RWPE2 (cell line): ENCODE measurements at regions not wholly inside any gene's neighbourhood (a gene's known extent, or its start where the extent isn't known, plus 50 kb on each side); places are given as distances from the start of the nearest gene placed in this dataset.

Source experiments
- ATAC-seq: fragments of 200-7000 bp; cut with Tn5 transposase; 3 replicates; pipeline ENCODE4 v1.9.1; 2021; ENCODE audit warnings: low read depth
- DNase-seq: peaks from one replicate; pipeline ENCODE4 v3.0.0-alpha.2; 2020; ENCODE audit warnings: low spot score
- H3K27ac ChIP-seq: fragments of 450-650 bp; 2 replicates; pipeline ENCODE4 v1.5.1; 2017; ENCODE audit warnings: mild to moderate bottlenecking; ENCODE audit not compliant: poor library complexity, severe bottlenecking
- H3K27me3 ChIP-seq: fragments of 250-450 bp; sonication (Bioruptor Pico); 2 replicates; pipeline ENCODE4 v1.5.1; 2021; ENCODE audit warnings: mild to moderate bottlenecking, moderate library complexity; ENCODE audit not compliant: insufficient read depth, poor library complexity, severe bottlenecking
- H3K36me3 ChIP-seq: fragments of 250-450 bp; sonication (Bioruptor Pico); 2 replicates; pipeline ENCODE4 v1.5.1; 2020; ENCODE audit warnings: low read depth, mild to moderate bottlenecking, moderate library complexity
- H3K4me1 ChIP-seq: fragments of 250-450 bp; sonication (Bioruptor Pico); 2 replicates; pipeline ENCODE4 v1.5.1; 2021; ENCODE audit warnings: mild to moderate bottlenecking, moderate library complexity; ENCODE audit not compliant: insufficient read depth, poor library complexity, severe bottlenecking
- H3K4me3 ChIP-seq: fragments of 250-450 bp; sonication (Bioruptor Pico); 2 replicates; pipeline ENCODE4 v1.5.1; 2021; ENCODE audit warnings: mild to moderate bottlenecking, moderate library complexity; ENCODE audit not compliant: severe bottlenecking
- H3K9me3 ChIP-seq: fragments of 250-450 bp; sonication (Bioruptor Pico); 2 replicates; pipeline ENCODE4 v1.5.1; 2021; ENCODE audit warnings: mild to moderate bottlenecking, moderate library complexity; ENCODE audit not compliant: severe bottlenecking
- CTCF ChIP-seq: fragments of 450-650 bp; IDR thresholded peaks from one replicate; pipeline ENCODE4 v1.5.1; 2017; ENCODE audit warnings: mild to moderate bottlenecking, moderate library complexity; ENCODE audit not compliant: poor library complexity, severe bottlenecking

DNA sequence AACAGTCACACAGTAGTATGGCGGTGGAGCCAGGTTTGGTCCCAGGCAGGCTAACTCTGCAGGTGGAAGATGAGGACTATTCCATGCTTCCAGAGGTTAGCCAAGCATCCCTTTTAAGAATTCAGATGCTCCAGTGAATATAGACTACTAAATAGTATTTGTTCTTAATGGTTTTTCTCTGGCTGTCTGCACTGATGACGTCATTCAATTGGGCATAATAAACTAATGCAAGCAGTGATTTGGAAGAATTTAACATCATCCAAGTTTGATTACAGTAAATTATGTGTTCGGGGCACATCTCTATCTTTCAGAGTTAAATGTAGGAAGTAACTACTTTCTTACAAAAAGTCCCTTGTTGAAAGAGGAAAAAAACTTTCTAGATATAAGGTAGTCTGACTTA lies 78.8 kb upstream of the RND3 start:
- Histone ChIP-seq H3K9me3 (no peaks in the 10 kb centered on the region), H3K27me3 (no peaks in the 10 kb centered on the region), H3K27ac (no peak overlapping the region), H3K36me3 (no peaks in the 10 kb centered on the region), H3K4me3 (no peak overlapping the region), H3K4me1 (peaks cover 19% of the 10 kb centered on the region)
- DNase-seq, result no peak
- TF ChIP-seq CTCF, result no peak
- no peak for ATAC-seq

DNA sequence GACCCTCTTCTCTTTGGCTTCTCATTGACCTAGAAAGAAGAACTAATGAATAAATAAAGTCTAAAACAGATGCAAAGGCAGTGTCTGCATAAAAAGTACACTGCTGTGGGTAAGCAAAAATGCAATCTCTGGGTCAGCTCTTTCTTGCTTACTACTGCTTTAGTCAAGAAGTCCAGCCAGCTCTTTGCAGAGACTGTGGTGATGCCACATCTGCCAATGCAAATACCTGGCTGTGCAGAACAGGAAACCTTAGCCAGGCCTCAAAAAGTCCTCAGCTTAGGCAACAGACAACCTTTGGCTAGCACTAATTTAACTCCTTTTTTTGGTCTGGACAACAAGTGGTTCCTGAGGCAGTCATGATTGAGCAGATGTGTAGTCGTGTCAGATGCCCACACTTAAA lies 73.6 kb upstream of the RND3 start:
- H3K27me3 ChIP-seq, result no peaks in the 10 kb centered on the region
- DNase-seq (no peak), ATAC-seq (no peak)
- H3K36me3 ChIP-seq, result no peaks in the 10 kb centered on the region
- H3K4me3 ChIP-seq, result no peak overlapping the region
- H3K4me1 ChIP-seq, result no peaks in the 10 kb centered on the region
- TF ChIP-seq CTCF, result no peak
- no peaks in the 10 kb centered on the region for H3K9me3 ChIP-seq
- H3K27ac ChIP-seq, result no peak overlapping the region

GRCh38 chr2:150557020-150557600 lies 69.6 kb upstream of the RND3 start:
- no peak for ATAC-seq
- H3K27ac ChIP-seq, result no peak overlapping the region

GRCh38 chr2:150555611-150556356 lies 68.3 kb upstream of the RND3 start:
- no peaks in the 10 kb centered on the region for H3K27me3 ChIP-seq
- no peaks in the 10 kb centered on the region for H3K36me3 ChIP-seq
- no peak overlapping the region for H3K4me3 ChIP-seq
- H3K9me3 ChIP-seq, result no peaks in the 10 kb centered on the region
- H3K27ac ChIP-seq, result no peak overlapping the region
- no peak for DNase-seq
- H3K4me1 ChIP-seq, result peaks cover 5% of the 10 kb centered on the region
- no peak for ATAC-seq
- no peak for TF ChIP-seq CTCF

More at GRCh38 chr2:150557020-150557600, 69.6 kb upstream of the RND3 start:
- no peak for DNase-seq
- H3K4me3 ChIP-seq, result no peak overlapping the region
- no peak for TF ChIP-seq CTCF
- H3K36me3 ChIP-seq, result no peaks in the 10 kb centered on the region
- H3K27me3 ChIP-seq, result no peaks in the 10 kb centered on the region
- no peaks in the 10 kb centered on the region for H3K9me3 ChIP-seq
- H3K4me1 ChIP-seq, result peaks cover 5% of the 10 kb centered on the region

GRCh38 chr2:150554046-150554445 lies 66.6 kb upstream of the RND3 start:
- DNase-seq (no peak), ATAC-seq (no peak)
- Histone ChIP-seq H3K36me3 (no peaks in the 10 kb centered on the region), H3K9me3 (no peaks in the 10 kb centered on the region), H3K4me1 (peaks cover 5% of the 10 kb centered on the region), H3K27ac (no peak overlapping the region), H3K27me3 (no peaks in the 10 kb centered on the region), H3K4me3 (no peak overlapping the region)
- TF ChIP-seq CTCF, result no peak
